HEK293 (cell line): ENCODE measurements at regions not wholly inside any gene's neighbourhood (a gene's known extent, or its start where the extent isn't known, plus 50 kb on each side); places are given as distances from the start of the nearest gene placed in this dataset.
"Not testable (repeated sequence)": the region's sequence is repeated elsewhere in the genome, so short reads cannot be mapped to it uniquely, and the experiment has no call there.

ENCODE experiments used
- HOXA7 ChIP-seq: sonication (generic); formaldehyde crosslinking; IDR thresholded peaks from 2 replicates; pipeline ENCODE4 v1.8.1; 2022; ENCODE audit warnings: missing genetic modification reagents, borderline replicate concordance
- REST ChIP-seq: fragments of 450-650 bp; formaldehyde crosslinking; IDR thresholded peaks from 2 replicates; pipeline ENCODE4 v1.5.1; 2016; ENCODE audit warnings: missing biosample characterization, missing genetic modification characterization
- SP7 ChIP-seq: fragments of 450-650 bp; formaldehyde crosslinking; IDR thresholded peaks from 2 replicates; pipeline ENCODE4 v1.5.1; 2016; ENCODE audit warnings: missing biosample characterization, missing genetic modification characterization
- YY1 ChIP-seq: fragments of 450-650 bp; formaldehyde crosslinking; IDR thresholded peaks from 2 replicates; pipeline ENCODE4 v1.5.1; 2018; ENCODE audit warnings: missing biosample characterization, missing genetic modification characterization
- ZNF423 ChIP-seq: fragments of 450-650 bp; formaldehyde crosslinking; IDR thresholded peaks from 2 replicates; pipeline ENCODE4 v1.5.1; 2016; ENCODE audit warnings: missing biosample characterization, missing genetic modification characterization
- ZNF629 ChIP-seq: fragments of 450-650 bp; formaldehyde crosslinking; IDR thresholded peaks from 2 replicates; pipeline ENCODE4 v1.5.1; 2017; ENCODE audit warnings: missing biosample characterization, missing genetic modification characterization
- TF ChIP-seq, protein P1 (sequence below): fragments of 450-650 bp; formaldehyde crosslinking; IDR thresholded peaks from 2 replicates; pipeline ENCODE4 v1.5.1; 2016; ENCODE audit warnings: missing biosample characterization, missing genetic modification characterization

DNA sequence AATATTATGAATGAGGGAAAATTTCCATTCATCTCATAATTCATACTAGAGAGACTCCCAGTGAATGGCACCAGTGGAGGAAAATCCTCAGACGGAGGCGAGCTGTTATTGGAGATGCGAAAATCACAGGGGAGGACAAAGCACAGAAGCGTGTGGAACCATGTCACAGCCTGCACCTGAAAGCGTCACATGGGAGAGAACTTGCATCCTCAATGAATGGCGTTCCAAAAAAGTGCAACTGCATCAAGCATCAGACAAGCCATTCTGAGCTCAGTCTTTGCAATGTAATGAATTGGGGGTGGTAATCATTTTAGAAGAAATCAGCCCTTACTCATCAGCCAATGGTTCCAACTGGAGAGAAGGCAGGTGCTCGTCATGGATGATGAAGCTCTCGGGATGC is 235.0 kb upstream of the NUPR2 start:
- TF ChIP-seq, protein P1, sequence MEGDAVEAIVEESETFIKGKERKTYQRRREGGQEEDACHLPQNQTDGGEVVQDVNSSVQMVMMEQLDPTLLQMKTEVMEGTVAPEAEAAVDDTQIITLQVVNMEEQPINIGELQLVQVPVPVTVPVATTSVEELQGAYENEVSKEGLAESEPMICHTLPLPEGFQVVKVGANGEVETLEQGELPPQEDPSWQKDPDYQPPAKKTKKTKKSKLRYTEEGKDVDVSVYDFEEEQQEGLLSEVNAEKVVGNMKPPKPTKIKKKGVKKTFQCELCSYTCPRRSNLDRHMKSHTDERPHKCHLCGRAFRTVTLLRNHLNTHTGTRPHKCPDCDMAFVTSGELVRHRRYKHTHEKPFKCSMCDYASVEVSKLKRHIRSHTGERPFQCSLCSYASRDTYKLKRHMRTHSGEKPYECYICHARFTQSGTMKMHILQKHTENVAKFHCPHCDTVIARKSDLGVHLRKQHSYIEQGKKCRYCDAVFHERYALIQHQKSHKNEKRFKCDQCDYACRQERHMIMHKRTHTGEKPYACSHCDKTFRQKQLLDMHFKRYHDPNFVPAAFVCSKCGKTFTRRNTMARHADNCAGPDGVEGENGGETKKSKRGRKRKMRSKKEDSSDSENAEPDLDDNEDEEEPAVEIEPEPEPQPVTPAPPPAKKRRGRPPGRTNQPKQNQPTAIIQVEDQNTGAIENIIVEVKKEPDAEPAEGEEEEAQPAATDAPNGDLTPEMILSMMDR (tag by site-specific recombination) = not testable (repeated sequence)
- not testable (repeated sequence) for TF ChIP-seq ZNF423 (tag by site-specific recombination); YY1 (tag by site-specific recombination); ZNF629 (tag by site-specific recombination); HOXA7; SP7 (tag by site-specific recombination); REST (tag by site-specific recombination)
